GM18505 (cell line): ENCODE measurements at regions not wholly inside any gene's neighbourhood (a gene's known extent, or its start where the extent isn't known, plus 50 kb on each side); places are given as distances from the start of the nearest gene placed in this dataset.

Experiments
- ATAC-seq: cut with Tn5 transposase; IDR thresholded peaks from one replicate; pipeline ENCODE4 v1.9.1; 2021; ENCODE audit not compliant: unreplicated experiment
- POLR2A ChIP-seq: IDR thresholded peaks from 4 replicates; pipeline ENCODE4 v1.6.1; 2011; ENCODE audit warnings: borderline replicate concordance; ENCODE audit not compliant: insufficient read depth, insufficient read length; ENCODE audit errors: extremely low read depth

- ATAC-seq, result peak; percentile 73
- no peak for TF ChIP-seq POLR2A
Observed at GRCh38 chr3:148084931-148085330, 612.8 kb upstream of the AGTR1 start.

- TF ChIP-seq POLR2A, result no peak
- no peak for ATAC-seq
Observed at GRCh38 chr3:148087601-148088371, 609.9 kb upstream of the AGTR1 start.

- no peak for TF ChIP-seq POLR2A
- no peak for ATAC-seq
Observed at GRCh38 chr3:148089171-148089570, 608.5 kb upstream of the AGTR1 start.

GRCh38 chr3:148090156-148090555, 607.5 kb upstream of the AGTR1 start:
- ATAC-seq, result no peak
- TF ChIP-seq POLR2A, result no peak

GRCh38 chr3:148092624-148093347, 604.9 kb upstream of the AGTR1 start:
- no peak for TF ChIP-seq POLR2A
- no peak for ATAC-seq

DNA sequence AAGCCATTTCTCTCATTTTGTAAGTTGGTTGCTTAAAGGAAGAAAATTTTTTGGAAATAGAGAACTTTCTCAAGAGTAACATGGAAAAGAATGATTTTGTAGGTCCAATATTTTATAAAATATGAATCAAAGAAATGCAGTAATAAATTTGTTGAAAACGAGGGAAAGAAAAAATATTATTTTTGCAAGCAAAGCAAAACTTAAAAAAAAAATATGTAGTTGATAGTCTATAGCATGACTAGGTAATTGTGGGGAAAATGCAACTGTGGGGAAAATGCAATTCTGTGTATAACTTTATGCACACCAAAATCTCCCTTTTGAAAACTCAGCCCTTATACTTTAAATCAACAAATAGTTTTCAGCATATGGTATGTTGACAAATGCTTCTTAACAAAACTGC, 604.0 kb upstream of the AGTR1 start:
- no peak for ATAC-seq
- TF ChIP-seq POLR2A, result no peak

DNA sequence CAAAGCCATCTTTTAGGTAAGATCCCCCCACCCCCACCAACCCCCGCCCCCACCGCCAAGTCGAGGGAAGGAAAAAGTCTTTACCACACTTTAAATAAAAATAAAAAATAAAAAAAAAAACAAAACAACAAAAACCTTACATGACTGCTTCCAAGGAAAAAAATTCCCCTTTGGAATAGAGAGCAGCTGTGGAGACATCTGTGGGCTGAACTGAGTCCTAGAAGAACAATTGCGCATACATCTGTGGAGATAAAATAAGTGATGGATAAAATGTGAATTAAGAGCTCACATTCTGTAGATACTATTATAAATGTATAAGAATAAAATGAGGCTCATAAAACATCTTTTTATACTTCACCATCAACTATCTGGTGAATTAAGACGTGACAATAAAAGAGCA, 601.7 kb upstream of the AGTR1 start:
- TF ChIP-seq POLR2A, result no peak
- no peak for ATAC-seq

DNA sequence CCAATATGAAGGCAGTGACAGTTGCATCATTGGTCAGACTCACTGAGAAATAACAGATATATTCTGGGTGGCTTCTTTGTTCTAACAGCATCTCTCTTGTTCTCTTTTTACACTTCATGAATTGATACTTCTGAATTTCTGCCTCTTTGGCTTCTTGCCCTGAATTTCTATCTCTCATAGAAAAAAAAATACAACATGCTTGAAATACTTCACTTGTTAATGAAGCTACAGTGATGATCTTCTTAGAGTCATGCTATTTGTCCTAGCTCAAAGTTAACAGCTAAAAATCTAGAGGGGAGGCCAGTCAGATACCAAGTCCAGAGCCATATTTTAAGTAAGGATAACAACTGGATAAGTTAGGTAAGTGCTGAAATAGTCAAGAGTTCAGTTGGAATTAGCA, 597.2 kb upstream of the AGTR1 start:
- no peak for TF ChIP-seq POLR2A
- ATAC-seq, result no peak

GRCh38 chr3:148101061-148101460, 596.6 kb upstream of the AGTR1 start:
- no peak for TF ChIP-seq POLR2A
- no peak for ATAC-seq

GRCh38 chr3:148102156-148102555, 595.5 kb upstream of the AGTR1 start:
- TF ChIP-seq POLR2A, result no peak
- no peak for ATAC-seq

- TF ChIP-seq POLR2A, result no peak
- no peak for ATAC-seq
Observed at GRCh38 chr3:148106062-148106461, 591.6 kb upstream of the AGTR1 start.

DNA sequence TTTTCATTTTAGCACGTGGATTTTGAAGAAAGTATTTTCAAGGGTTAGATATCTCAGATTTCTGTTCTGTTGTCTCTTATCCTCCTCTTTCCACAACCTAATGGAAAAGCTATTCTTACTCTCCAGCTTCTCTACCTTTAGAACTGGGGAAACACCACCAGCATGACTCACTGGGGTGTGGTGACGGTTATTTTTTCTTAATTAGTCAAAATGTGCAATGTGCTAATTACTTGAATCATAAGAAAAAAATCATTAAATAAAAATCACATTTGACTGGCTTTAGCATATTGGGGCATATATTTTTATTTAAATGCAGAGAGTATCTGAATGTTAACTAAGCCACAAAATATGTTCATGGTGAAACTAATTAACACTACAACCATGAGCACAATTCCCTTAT, 570.7 kb upstream of the AGTR1 start:
- ATAC-seq, result no peak
- TF ChIP-seq POLR2A, result no peak

DNA sequence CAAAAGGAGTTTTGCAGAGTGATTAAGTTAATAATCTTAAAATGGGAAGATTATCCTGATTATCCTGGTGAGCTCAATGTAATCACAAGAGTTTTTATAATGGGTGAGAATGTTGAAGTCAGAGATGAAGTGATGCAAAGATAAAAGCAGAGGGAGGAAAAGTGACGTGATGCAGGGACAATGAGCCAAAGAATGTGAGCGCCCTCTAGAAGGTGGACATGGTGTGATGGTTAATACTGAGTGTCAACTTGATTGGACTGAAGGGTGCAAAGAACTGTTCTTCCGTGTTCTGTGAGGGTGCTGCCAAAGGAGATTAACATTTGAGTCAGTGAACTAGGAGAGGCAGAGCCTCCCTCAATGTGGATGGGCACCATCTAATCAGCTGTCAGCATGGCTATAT, 569.6 kb upstream of the AGTR1 start:
- ATAC-seq, result no peak

DNA sequence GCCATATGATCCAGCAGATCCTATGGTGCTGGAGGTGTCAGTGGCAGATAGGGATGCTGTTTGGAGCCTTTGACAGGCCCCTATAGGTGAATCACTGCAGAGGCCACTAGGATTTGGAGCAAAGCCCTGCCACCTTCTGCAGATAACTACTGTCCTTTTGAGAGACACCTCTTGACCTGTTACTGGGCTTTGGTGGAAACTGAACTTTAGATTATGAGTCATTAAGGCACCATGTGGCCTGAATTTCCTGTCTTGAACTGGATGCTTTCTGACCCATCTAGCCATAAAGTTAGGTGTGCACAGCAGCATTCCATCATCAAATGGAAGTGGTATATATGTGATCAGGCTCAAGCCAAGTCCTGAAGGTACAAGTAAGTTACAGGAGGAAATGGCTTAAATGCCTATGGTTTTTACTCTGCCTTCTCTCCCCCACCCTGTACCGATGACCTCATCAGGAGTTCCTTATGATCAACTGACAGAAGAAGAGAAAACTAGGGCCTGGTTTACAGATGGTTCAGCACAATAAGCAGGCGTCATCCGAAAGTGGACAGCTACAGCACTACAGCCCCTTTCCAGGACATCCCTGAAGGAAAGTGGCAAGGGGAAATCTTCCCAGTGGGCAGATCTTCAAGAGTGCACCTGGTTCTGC, 565.6 kb upstream of the AGTR1 start:
- TF ChIP-seq POLR2A, result no peak
- no peak for ATAC-seq

More for the DNA sequence above, 569.6 kb upstream of the AGTR1 start:
- TF ChIP-seq POLR2A, result no peak
